HEK293T (cell line): ENCODE measurements at regions not wholly inside any gene's neighbourhood (a gene's known extent, or its start where the extent isn't known, plus 50 kb on each side); places are given as distances from the start of the nearest gene placed in this dataset.

ENCODE experiments used
- BHLHE40 ChIP-seq: fragments of 450-650 bp; IDR thresholded peaks from 2 replicates; pipeline ENCODE4 v1.6.1; 2016; ENCODE audit warnings: mild to moderate bottlenecking, moderate library complexity, borderline replicate concordance
- ELF4 ChIP-seq: fragments of 450-650 bp; IDR thresholded peaks from 2 replicates; pipeline ENCODE4 v1.6.1; 2017; ENCODE audit warnings: antibody characterized with exemption
- FOXA1 ChIP-seq: fragments of 450-650 bp; IDR thresholded peaks from 2 replicates; pipeline ENCODE4 v1.6.1; 2016; ENCODE audit warnings: mild to moderate bottlenecking
- FOXK2 ChIP-seq: fragments of 450-650 bp; IDR thresholded peaks from 2 replicates; pipeline ENCODE4 v1.6.1; 2016; ENCODE audit warnings: mild to moderate bottlenecking
- FOXM1 ChIP-seq: fragments of 450-650 bp; IDR thresholded peaks from 2 replicates; pipeline ENCODE4 v1.6.1; 2017; ENCODE audit warnings: mild to moderate bottlenecking, borderline replicate concordance
- HDGF ChIP-seq: fragments of 450-650 bp; IDR thresholded peaks from 2 replicates; pipeline ENCODE4 v1.6.1; 2017; ENCODE audit warnings: antibody characterized with exemption, borderline replicate concordance
- NFRKB ChIP-seq: fragments of 450-650 bp; IDR thresholded peaks from 2 replicates; pipeline ENCODE4 v1.6.1; 2016; ENCODE audit warnings: mild to moderate bottlenecking, moderate library complexity
- PKNOX1 ChIP-seq: fragments of 450-650 bp; IDR thresholded peaks from 2 replicates; pipeline ENCODE4 v1.6.1; 2016
- SP1 ChIP-seq: fragments of 450-650 bp; IDR thresholded peaks from 2 replicates; pipeline ENCODE4 v1.6.1; 2017
- SUZ12 ChIP-seq: fragments of 450-650 bp; IDR thresholded peaks from 2 replicates; pipeline ENCODE4 v1.6.1; 2016; ENCODE audit warnings: mild to moderate bottlenecking
- ZNF384 ChIP-seq: fragments of 450-650 bp; IDR thresholded peaks from 2 replicates; pipeline ENCODE4 v1.6.1; 2016

- TF ChIP-seq SUZ12 (no peak), FOXK2 (no peak), ELF4 (no peak), PKNOX1 (no peak), SP1 (no peak), FOXA1 (no peak), FOXM1 (no peak), BHLHE40 (no peak), ZNF384 (no peak), HDGF (no peak), NFRKB (no peak)
Measured at GRCh38 chr6:122049341-122049740, 350.1 kb upstream of the HSF2 start.
